ENCODE measurements at regions not wholly inside any gene's neighbourhood (a gene's known extent, or its start where the extent isn't known, plus 50 kb on each side); places are given as distances from the start of the nearest gene placed in this dataset.
"Not testable (repeated sequence)": the region's sequence is repeated elsewhere in the genome, so short reads cannot be mapped to it uniquely, and the experiment has no call there.

DNA sequence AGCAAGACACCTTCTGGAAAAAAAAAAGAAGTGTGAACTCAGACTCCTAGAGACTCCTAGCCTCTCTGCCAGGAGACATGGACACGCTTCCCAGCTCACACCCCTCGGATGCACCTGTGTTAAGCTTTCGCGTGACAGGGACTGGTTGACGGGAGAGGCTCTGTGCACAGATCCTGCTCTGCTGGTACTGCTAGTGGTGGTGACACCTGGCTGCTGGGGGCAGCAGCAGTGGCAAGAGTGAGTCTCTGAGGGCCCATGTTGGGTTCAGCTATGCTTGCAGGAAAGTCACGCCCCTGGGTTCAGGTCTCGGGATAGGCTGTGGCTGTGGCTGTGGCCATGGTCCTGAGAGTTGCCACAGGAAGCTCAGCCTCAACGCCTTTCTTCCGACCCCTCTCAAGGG, 81.1 kb downstream of the XRCC2 start:
- Mint-ChIP-seq H3K27ac (no peak overlapping the region), H3K9me3 (ENCODE audit: low read depth) (no peaks in the 10 kb centered on the region), H3K4me1 (no peaks in the 10 kb centered on the region), H3K36me3 (ENCODE audit: low read depth) (no peaks in the 10 kb centered on the region), H3K27me3 (no peaks in the 10 kb centered on the region), H3K4me3 (no peak overlapping the region)
- no peak for DNase-seq
- ChIA-PET CTCF (no interaction called here), POLR2A (interaction anchor here (0.6 kb wide), 1 partner anchor 490 kb away, joined by 3 read pairs; no protein-coding TSS in a partner anchor)
- intact Hi-C loops (cut with DNase I, micrococcal nuclease): no loop called here
- no peak for ATAC-seq

DNA sequence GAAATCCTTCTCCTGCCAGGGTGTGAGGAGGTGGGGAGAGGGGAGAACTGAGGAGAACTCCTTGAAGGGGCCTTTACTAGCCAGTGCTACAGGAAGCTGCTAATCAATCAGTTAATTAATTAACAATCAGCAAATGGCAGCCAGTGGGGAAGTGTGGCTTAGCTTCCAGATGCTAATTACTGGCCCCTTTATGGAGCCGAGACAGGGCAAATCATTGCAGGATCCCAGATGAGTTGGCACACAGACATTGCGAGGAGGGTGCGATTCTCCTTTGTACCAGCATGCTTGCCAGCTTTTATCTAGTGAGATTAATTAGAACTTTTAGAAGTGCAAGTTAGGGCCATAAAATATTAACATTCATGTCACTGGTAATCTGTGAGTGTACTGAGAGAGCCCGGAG, 84.0 kb downstream of the XRCC2 start:
- no peaks in the 10 kb centered on the region for H3K36me3 Mint-ChIP-seq (ENCODE audit: low read depth)
- intact Hi-C loops (cut with DNase I, micrococcal nuclease): no loop called here
- no peaks in the 10 kb centered on the region for H3K4me1 Mint-ChIP-seq
- CTCF ChIA-PET: interaction anchor here (0.8 kb wide), 1 partner anchor 15 kb away, joined by 3 read pairs; no protein-coding TSS in a partner anchor
- POLR2A ChIA-PET: no interaction called here
- ATAC-seq (no peak), DNase-seq (no peak)
- no peak overlapping the region for H3K4me3 Mint-ChIP-seq
- H3K27ac Mint-ChIP-seq: no peak overlapping the region
- H3K9me3 Mint-ChIP-seq (ENCODE audit: low read depth): no peaks in the 10 kb centered on the region
- H3K27me3 Mint-ChIP-seq: no peaks in the 10 kb centered on the region

DNA sequence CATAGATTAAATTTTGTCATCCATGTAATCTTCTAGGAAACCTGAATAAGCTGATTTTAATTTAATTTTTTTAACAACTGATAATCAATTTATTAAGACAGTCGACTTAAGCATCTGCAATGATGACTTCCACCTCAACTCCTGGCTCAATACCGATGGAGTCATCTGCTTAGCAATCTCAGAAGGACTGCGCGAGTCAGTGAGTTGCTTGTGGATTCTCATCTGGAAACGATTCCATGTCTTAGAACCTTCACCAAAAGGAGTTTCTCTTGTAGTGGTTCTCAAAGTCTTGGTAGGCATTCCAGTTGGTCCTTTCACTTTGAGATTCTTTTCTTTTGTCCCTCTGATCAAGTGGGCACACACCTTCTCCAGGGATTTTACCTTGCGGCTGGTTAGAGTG, 85.5 kb downstream of the XRCC2 start:
- ChIA-PET POLR2A (no interaction called here), CTCF (interaction anchor here (1.1 kb wide), 1 partner anchor 390 kb away, joined by 3 read pairs; no protein-coding TSS in a partner anchor)
- no peaks in the 10 kb centered on the region for H3K27me3 Mint-ChIP-seq
- no peaks in the 10 kb centered on the region for H3K36me3 Mint-ChIP-seq (ENCODE audit: low read depth)
- no peaks in the 10 kb centered on the region for H3K4me1 Mint-ChIP-seq
- intact Hi-C loops (cut with DNase I, micrococcal nuclease): no loop called here
- DNase-seq (no peak), ATAC-seq (no peak)
- H3K27ac Mint-ChIP-seq: no peak overlapping the region
- no peaks in the 10 kb centered on the region for H3K9me3 Mint-ChIP-seq (ENCODE audit: low read depth)
- H3K4me3 Mint-ChIP-seq: no peak overlapping the region

DNA sequence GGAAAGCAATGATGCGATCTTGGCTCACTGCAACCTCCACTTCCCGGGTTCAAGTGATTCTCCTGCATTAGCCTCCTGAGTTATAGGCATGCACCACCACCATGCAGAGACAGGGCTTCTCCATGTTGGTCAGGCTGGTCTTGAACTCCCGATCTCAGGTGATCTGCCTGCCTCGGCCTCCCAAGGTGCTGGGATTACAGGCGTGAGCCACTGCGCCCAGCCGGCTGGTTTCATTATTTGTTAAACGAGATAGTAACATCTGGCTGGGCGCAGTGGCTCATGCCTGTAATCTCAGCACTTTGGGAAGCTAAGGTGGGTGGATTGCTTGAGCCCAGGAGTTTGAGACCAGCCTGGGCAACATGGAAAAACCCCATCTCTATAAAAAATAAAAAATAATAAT, 86.1 kb downstream of the XRCC2 start:
- H3K9me3 Mint-ChIP-seq (ENCODE audit: low read depth); H3K27me3 Mint-ChIP-seq; POLR2A ChIA-PET; ATAC-seq; DNase-seq; CTCF ChIA-PET; H3K4me3 Mint-ChIP-seq; intact Hi-C loops (cut with DNase I, micrococcal nuclease); H3K27ac Mint-ChIP-seq; H3K4me1 Mint-ChIP-seq; H3K36me3 Mint-ChIP-seq (ENCODE audit: low read depth): not testable (repeated sequence)

DNA sequence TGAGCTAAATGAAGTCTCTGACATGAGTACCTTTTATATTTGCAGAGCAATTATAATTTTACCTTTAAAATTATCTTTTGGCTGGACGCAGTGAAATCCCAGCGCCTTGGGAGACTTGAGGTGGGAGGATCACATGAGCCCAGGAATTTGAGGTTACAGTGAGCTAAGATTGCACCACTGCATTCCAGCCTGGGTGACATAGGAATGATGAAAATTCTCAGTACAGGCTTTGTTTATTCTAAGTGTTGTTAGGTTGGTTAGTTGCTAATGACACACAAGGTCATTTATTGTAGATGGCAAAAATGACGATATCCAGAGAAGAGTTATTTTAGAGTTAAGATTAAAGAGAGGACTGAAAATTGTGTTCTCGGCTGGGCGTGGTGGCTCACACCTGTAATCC, 87.6 kb downstream of the XRCC2 start:
- no peaks in the 10 kb centered on the region for H3K27me3 Mint-ChIP-seq
- ChIA-PET POLR2A (no interaction called here), CTCF (no interaction called here)
- no peak overlapping the region for H3K4me3 Mint-ChIP-seq
- H3K27ac Mint-ChIP-seq: no peak overlapping the region
- ATAC-seq: no peak
- intact Hi-C loops (cut with DNase I, micrococcal nuclease): no loop called here
- H3K4me1 Mint-ChIP-seq: no peaks in the 10 kb centered on the region
- no peaks in the 10 kb centered on the region for H3K9me3 Mint-ChIP-seq (ENCODE audit: low read depth)
- DNase-seq: no peak
- H3K36me3 Mint-ChIP-seq (ENCODE audit: low read depth): no peaks in the 10 kb centered on the region

DNA sequence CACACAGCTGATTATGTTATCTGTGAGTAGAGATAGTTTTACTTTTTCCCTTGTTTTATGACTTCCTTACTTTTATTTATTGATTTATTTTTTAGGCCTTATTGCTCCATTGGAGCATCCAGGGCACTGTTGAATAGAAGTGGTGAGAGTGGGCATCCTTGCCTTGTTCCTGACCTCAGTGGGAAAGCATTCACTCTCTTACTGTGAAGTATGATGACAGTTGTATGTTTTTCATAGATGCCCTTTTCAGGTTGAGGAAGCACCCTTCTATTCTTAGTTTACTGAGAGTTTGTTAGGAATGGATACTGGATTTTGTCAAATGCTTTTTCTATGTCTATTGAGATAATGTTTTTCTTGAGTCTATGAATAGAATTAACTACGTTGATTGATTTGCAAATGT, 88.6 kb downstream of the XRCC2 start:
- CTCF ChIA-PET: no interaction called here
- Mint-ChIP-seq H3K9me3 (ENCODE audit: low read depth) (no peaks in the 10 kb centered on the region), H3K36me3 (ENCODE audit: low read depth) (no peaks in the 10 kb centered on the region), H3K4me1 (no peaks in the 10 kb centered on the region), H3K4me3 (no peak overlapping the region), H3K27me3 (no peaks in the 10 kb centered on the region), H3K27ac (no peak overlapping the region)
- no peak for DNase-seq
- no peak for ATAC-seq
- POLR2A ChIA-PET: no interaction called here
- intact Hi-C loops (cut with DNase I, micrococcal nuclease): no loop called here

DNA sequence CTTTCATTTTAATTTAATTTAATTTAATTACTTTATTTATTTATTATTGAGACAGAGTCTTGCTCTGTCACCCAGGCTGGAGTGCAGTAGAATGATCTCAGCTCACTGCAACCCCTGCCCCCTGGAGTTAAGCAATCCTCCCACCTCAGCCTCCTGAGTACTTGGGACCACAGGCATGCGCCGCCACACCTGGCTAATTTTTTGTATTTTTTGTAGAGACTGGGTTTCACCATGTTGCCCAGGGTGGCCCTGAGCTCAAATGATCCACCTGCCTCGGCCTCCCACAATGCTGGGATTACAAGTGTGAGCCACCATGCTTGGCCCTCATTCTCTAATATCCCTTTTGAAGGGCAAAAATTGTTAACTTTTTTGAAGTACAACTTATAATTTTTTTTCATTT, 92.9 kb downstream of the XRCC2 start:
- Mint-ChIP-seq H3K4me1 (no peaks in the 10 kb centered on the region), H3K9me3 (ENCODE audit: low read depth) (no peaks in the 10 kb centered on the region), H3K27me3 (no peaks in the 10 kb centered on the region), H3K27ac (no peak overlapping the region), H3K36me3 (ENCODE audit: low read depth) (no peaks in the 10 kb centered on the region), H3K4me3 (no peak overlapping the region)
- CTCF ChIA-PET: interaction anchor here (1.2 kb wide), 1 partner anchor 14 kb away, joined by 5 read pairs; no protein-coding TSS in a partner anchor
- intact Hi-C loops (cut with DNase I, micrococcal nuclease): no loop called here
- ATAC-seq (no peak), DNase-seq (no peak)
- POLR2A ChIA-PET: interaction anchor here (0.5 kb wide), 1 partner anchor 216 kb away, joined by 3 read pairs; no protein-coding TSS in a partner anchor

DNA sequence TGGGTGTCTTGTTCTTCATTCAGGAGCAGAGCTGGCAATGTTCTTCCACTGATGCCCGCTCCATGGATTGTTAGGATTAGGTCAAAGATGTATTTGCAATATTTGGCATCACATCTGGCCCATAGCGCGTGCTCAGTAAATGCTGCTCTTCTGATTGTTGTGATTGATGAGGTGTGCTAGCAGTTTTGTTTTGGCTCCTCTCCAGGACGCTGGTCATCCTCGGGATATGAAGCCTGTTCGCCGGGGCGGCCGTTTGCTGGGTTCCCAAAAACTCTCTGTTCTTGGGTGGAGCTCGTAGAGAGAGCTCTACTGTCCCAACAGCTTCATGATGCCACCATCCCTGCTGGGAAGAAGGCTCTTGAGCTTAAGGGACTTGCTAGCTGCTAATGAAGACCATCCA, 96.9 kb downstream of the XRCC2 start:
- H3K36me3 Mint-ChIP-seq (ENCODE audit: low read depth): no peaks in the 10 kb centered on the region
- no peak for DNase-seq
- ChIA-PET CTCF (interaction anchor here (0.5 kb wide), 1 partner anchor 104 kb away, joined by 3 read pairs; no protein-coding TSS in a partner anchor), POLR2A (no interaction called here)
- intact Hi-C loops (cut with DNase I, micrococcal nuclease): no loop called here
- no peaks in the 10 kb centered on the region for H3K9me3 Mint-ChIP-seq (ENCODE audit: low read depth)
- H3K27me3 Mint-ChIP-seq: no peaks in the 10 kb centered on the region
- no peak overlapping the region for H3K4me3 Mint-ChIP-seq
- no peak overlapping the region for H3K27ac Mint-ChIP-seq
- no peak for ATAC-seq
- no peaks in the 10 kb centered on the region for H3K4me1 Mint-ChIP-seq

DNA sequence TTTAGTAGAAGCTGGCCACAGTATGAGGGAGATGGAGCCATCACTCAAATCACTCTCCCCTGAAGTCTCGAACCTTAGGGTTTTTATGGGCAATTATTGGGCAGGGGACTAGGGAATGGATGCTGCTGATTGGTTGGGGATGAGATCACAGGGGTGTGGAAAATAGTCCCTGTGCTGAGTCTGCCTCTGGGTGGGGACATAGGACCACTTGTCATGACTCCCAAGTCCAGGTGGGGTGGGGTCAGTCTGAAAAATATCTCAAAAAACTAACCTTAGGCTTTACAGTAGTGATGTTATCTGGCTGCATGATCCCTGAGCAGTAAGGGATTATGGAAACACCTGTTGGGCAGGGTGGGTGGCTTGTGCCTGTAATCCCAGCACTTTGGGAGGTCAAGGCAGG, 98.6 kb downstream of the XRCC2 start:
- Mint-ChIP-seq H3K36me3 (ENCODE audit: low read depth) (no peaks in the 10 kb centered on the region), H3K4me1 (no peaks in the 10 kb centered on the region)
- intact Hi-C loops (cut with DNase I, micrococcal nuclease): no loop called here

DNA sequence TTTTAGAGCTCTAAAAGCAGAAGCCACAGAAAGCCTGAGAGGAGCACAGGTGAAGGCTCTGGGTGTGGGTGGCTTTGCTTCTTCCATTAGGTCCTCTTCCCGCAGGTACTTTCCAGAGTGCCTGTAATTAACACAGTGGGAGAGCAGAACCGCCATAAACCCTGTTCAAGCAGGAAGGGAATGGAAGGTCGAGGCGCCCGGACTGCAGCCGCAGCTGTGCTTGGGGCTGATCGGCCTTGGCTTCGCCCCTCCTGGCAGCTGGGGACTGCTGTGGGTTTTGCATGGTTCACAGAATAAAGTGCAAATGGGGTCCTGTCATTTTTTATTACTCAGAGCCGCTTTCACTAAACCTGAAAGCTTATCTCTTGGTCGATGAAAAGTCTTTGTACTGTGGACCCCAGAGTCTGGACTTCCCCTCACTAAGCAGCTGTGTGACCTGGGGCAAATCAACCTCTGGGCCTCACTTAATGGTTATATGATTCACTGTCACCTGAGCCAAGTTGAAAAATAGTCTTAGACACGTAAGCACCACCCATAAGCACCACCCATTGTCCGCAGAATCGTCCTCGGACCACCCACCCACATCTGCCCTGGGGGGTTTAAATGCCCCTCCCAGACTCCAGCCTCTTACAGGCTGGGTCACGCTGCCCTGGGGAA, 100.9 kb downstream of the XRCC2 start:
- no peaks in the 10 kb centered on the region for H3K9me3 Mint-ChIP-seq (ENCODE audit: low read depth)
- no peak overlapping the region for H3K4me3 Mint-ChIP-seq
- intact Hi-C loops (cut with DNase I, micrococcal nuclease): no loop called here

More for the DNA sequence above, 98.6 kb downstream of the XRCC2 start:
- ChIA-PET POLR2A (no interaction called here), CTCF (no interaction called here)
- no peaks in the 10 kb centered on the region for H3K9me3 Mint-ChIP-seq (ENCODE audit: low read depth)
- no peak overlapping the region for H3K4me3 Mint-ChIP-seq
- DNase-seq (no peak), ATAC-seq (no peak)
- H3K27me3 Mint-ChIP-seq: no peaks in the 10 kb centered on the region
- no peak overlapping the region for H3K27ac Mint-ChIP-seq

DNA sequence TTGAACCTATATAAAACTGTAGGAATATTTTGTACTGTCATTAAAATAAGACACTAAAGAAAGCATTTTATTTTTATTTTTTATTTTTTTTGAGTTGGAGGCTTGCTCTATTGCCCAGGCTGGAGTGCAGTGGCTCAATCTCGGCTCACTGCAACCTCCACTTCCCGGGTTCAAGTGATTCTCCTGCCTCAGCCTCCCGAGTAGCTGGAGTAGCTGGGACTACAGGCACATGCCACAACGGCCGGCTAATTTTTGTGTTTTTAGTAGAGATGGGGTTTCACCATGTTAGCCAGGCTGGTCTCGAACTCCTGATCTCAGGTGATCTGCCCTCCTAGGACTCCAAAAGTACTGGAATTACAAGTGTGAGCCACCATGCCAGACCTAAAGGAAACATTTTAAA, 102.8 kb downstream of the XRCC2 start:
- H3K36me3 Mint-ChIP-seq (ENCODE audit: low read depth); H3K9me3 Mint-ChIP-seq (ENCODE audit: low read depth); ATAC-seq; H3K4me1 Mint-ChIP-seq; H3K27me3 Mint-ChIP-seq; POLR2A ChIA-PET; H3K4me3 Mint-ChIP-seq; intact Hi-C loops (cut with DNase I, micrococcal nuclease); DNase-seq; H3K27ac Mint-ChIP-seq: not testable (repeated sequence)
- CTCF ChIA-PET: interaction anchor here (0.8 kb wide), 1 partner anchor 134 kb away, joined by 4 read pairs; no protein-coding TSS in a partner anchor

More for the DNA sequence above, 100.9 kb downstream of the XRCC2 start:
- DNase-seq (no peak), ATAC-seq (no peak)
- Mint-ChIP-seq H3K36me3 (ENCODE audit: low read depth) (no peaks in the 10 kb centered on the region), H3K27ac (no peak overlapping the region), H3K4me1 (no peaks in the 10 kb centered on the region), H3K27me3 (no peaks in the 10 kb centered on the region)
- CTCF ChIA-PET: no interaction called here
- POLR2A ChIA-PET: no interaction called here

DNA sequence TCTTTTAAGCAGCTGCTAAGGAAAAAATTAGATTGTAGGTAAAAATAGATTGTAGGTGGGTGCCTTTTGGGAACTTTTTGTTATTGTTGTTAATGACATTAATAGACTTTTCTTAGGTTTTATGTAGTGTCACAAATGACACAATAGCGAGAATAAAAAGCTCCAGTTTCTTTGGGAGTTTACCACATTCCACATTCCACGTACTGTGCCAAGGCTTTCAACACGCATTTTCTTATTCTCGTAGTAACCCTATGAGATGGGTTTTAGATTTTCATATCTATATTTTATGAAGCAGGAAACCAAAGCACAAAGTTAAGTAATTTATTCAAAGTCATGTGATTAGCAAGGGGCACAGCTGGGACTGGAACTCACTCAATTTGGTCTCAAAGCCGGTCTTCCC, 103.8 kb downstream of the XRCC2 start:
- ChIA-PET CTCF (interaction anchor here (0.7 kb wide), 1 partner anchor 1458 kb away, joined by 3 read pairs; no protein-coding TSS in a partner anchor), POLR2A (no interaction called here)
- H3K9me3 Mint-ChIP-seq (ENCODE audit: low read depth): no peaks in the 10 kb centered on the region
- H3K36me3 Mint-ChIP-seq (ENCODE audit: low read depth): no peaks in the 10 kb centered on the region
- DNase-seq: no peak
- no peaks in the 10 kb centered on the region for H3K27me3 Mint-ChIP-seq
- H3K27ac Mint-ChIP-seq: no peak overlapping the region
- ATAC-seq: no peak
- no peak overlapping the region for H3K4me3 Mint-ChIP-seq
- intact Hi-C loops (cut with DNase I, micrococcal nuclease): no loop called here
- H3K4me1 Mint-ChIP-seq: no peaks in the 10 kb centered on the region
